ENCODE measurements at regions not wholly inside any gene's neighbourhood (a gene's known extent, or its start where the extent isn't known, plus 50 kb on each side); places are given as distances from the start of the nearest gene placed in this dataset.

- no peak overlapping the region for H4K5ac ChIP-seq (ENCODE audit: insufficient read length, low read depth, low read length)
- no peak overlapping the region for H2BK5ac ChIP-seq (ENCODE audit: insufficient read length, low read length)
- no peaks in the 10 kb centered on the region for H3K79me2 ChIP-seq (ENCODE audit: insufficient read depth, low read length)
- Mint-ChIP-seq H3K36me3 (ENCODE audit: insufficient read depth in 1 of 3, low read depth in 3 of 3) (no peaks in the 10 kb centered on the region; a peak in 2 of 7 replicates), H3K4me3 (no peak overlapping the region), H3K9me3 (peaks cover 4% of the 10 kb centered on the region in 2 experiments; a peak in 2 of 5 replicates), H3K27me3 (ENCODE audit: low read depth) (no peaks in the 10 kb centered on the region), H3K27ac (no peak overlapping the region), H3K4me1 (peaks cover 4 to 5% of the 10 kb centered on the region in 2 experiments; a peak in 1 of 4 replicates)
- no peaks in the 10 kb centered on the region for H3K79me1 ChIP-seq (ENCODE audit: insufficient read depth, low read depth, low read length, poor library complexity, severe bottlenecking)
- no peak overlapping the region for H2BK15ac ChIP-seq (ENCODE audit: low read depth, low read length)
- no peaks in the 10 kb centered on the region; the same call in 1 of the 2 replicates for H3K4me1 ChIP-seq (ENCODE audit: insufficient read depth, low read length)
- no peak overlapping the region for H3K14ac ChIP-seq (ENCODE audit: insufficient read depth, low read length)
- no peak overlapping the region for H4K91ac ChIP-seq (ENCODE audit: insufficient read length, low read depth, low read length)
- no peak overlapping the region for H2AK5ac ChIP-seq (ENCODE audit: insufficient read length, low read length)
- H3K23me2 ChIP-seq (ENCODE audit: insufficient read length, low read depth, low read length, poor library complexity, severe bottlenecking): no peaks in the 10 kb centered on the region
- H3K18ac ChIP-seq (ENCODE audit: insufficient read length, low read depth, low read length): no peak overlapping the region
- no peaks in the 10 kb centered on the region for H3K9me3 ChIP-seq (ENCODE audit: control insufficient read depth, low read depth, low read length)
- no peak overlapping the region for H3K4ac ChIP-seq (ENCODE audit: low read depth, low read length)
- H3K56ac ChIP-seq (ENCODE audit: insufficient read length, low read depth, low read length): no peak overlapping the region
- H3K9ac ChIP-seq (ENCODE audit: extremely low read depth, insufficient read length, low read length): no peak overlapping the region
- no peak overlapping the region for H3K4me2 ChIP-seq (ENCODE audit: insufficient read depth, insufficient read length, low read length)
- H4K20me1 ChIP-seq (ENCODE audit: control insufficient read depth, insufficient read depth, insufficient read length): no peaks in the 10 kb centered on the region
- H3K27me3 ChIP-seq (ENCODE audit: insufficient read depth, low read length): no peaks in the 10 kb centered on the region
- no peak overlapping the region for H2BK20ac ChIP-seq (ENCODE audit: low read depth, low read length, poor library complexity, severe bottlenecking)
- no peak overlapping the region for H4K8ac ChIP-seq (replicated peaks; ENCODE audit: insufficient read length, low read depth, low read length)
- H2AFZ ChIP-seq (ENCODE audit: low read length): no peak overlapping the region
- no peak overlapping the region for H2BK12ac ChIP-seq (ENCODE audit: insufficient read length, low read depth, low read length)
- H3T11ph ChIP-seq (ENCODE audit: low read length): no peak overlapping the region
- H3K27ac ChIP-seq (ENCODE audit: insufficient read length, low read depth, low read length): no peak overlapping the region
- TF ChIP-seq CTCF (conservative IDR thresholded peaks at IDR 0.05): no peak
- no peak overlapping the region for H3K23ac ChIP-seq (ENCODE audit: insufficient read length, low read depth, low read length)
- H2BK120ac ChIP-seq (ENCODE audit: low read depth, low read length, poor library complexity, severe bottlenecking): no peak overlapping the region
- no peak for DNase-seq
These were observed 71.0 kb upstream of the MMADHC start for GRCh38 chr2:149658553-149658952.
